ENCODE measurements at regions not wholly inside any gene's neighbourhood (a gene's known extent, or its start where the extent isn't known, plus 50 kb on each side); places are given as distances from the start of the nearest gene placed in this dataset.

- no peak for TF ChIP-seq CTCF (IDR thresholded peaks at IDR 0.05)
Measured at GRCh38 chr1:57761628-57762027, 337.8 kb upstream of the DAB1 start.

- no peak for TF ChIP-seq CTCF (IDR thresholded peaks at IDR 0.05)
Measured at GRCh38 chr1:57752843-57753242, 329.0 kb upstream of the DAB1 start.

- no peak for TF ChIP-seq CTCF (IDR thresholded peaks at IDR 0.05)
Measured at GRCh38 chr1:57748719-57749118, 324.9 kb upstream of the DAB1 start.

GRCh38 chr1:57747818-57748217 is 324.0 kb upstream of the DAB1 start:
- no peak for TF ChIP-seq CTCF (IDR thresholded peaks at IDR 0.05)

- no peak for TF ChIP-seq CTCF (IDR thresholded peaks at IDR 0.05)
Measured at GRCh38 chr1:57741521-57741920, 317.7 kb upstream of the DAB1 start.

GRCh38 chr1:57736940-57737339 is 313.1 kb upstream of the DAB1 start:
- TF ChIP-seq CTCF (IDR thresholded peaks at IDR 0.05), result no peak

- no peak for TF ChIP-seq CTCF (IDR thresholded peaks at IDR 0.05)
Measured at GRCh38 chr1:57729181-57729580, 305.3 kb upstream of the DAB1 start.

GRCh38 chr1:57727121-57727520 is 303.3 kb upstream of the DAB1 start:
- no peak for TF ChIP-seq CTCF (IDR thresholded peaks at IDR 0.05)
